ENCODE measurements at regions not wholly inside any gene's neighbourhood (a gene's known extent, or its start where the extent isn't known, plus 50 kb on each side); places are given as distances from the start of the nearest gene placed in this dataset.

GRCh38 chr16:51201604-51202003 lies 50.5 kb upstream of the SALL1 start:
- TF ChIP-seq CTCF (IDR thresholded peaks at IDR 0.05) = no peak

More at GRCh38 chr16:51201604-51202003, 50.5 kb upstream of the SALL1 start:
- Histone ChIP-seq H3K4me1 (no peaks in the 10 kb centered on the region), H3K79me2 (no peaks in the 10 kb centered on the region), H3K36me3 (ENCODE audit: control insufficient read depth, insufficient read depth, low read length) (no peaks in the 10 kb centered on the region), H3K4me2 (ENCODE audit: low read length) (no peak overlapping the region), H3K27me3 (ENCODE audit: control insufficient read depth, insufficient read depth, low read length) (no peaks in the 10 kb centered on the region), H3K4me3 (ENCODE audit: low read depth, low read length) (no peak overlapping the region), H3K9ac (no peak overlapping the region), H3K27ac (no peak overlapping the region), H2AFZ (no peak overlapping the region), H3K9me3 (ENCODE audit: control insufficient read depth, low read length) (no peaks in the 10 kb centered on the region)
